ENCODE measurements at regions not wholly inside any gene's neighbourhood (a gene's known extent, or its start where the extent isn't known, plus 50 kb on each side); places are given as distances from the start of the nearest gene placed in this dataset.

GRCh38 chr1:56017336-56017735 is 562.0 kb downstream of the PLPP3 start:
- DNase-seq, result no peak

GRCh38 chr1:56003846-56004245 is 575.5 kb downstream of the PLPP3 start:
- no peak for DNase-seq

- DNase-seq, result no peak
These were observed 577.1 kb downstream of the PLPP3 start for GRCh38 chr1:56002231-56002630.

- DNase-seq, result no peak
These were observed 578.9 kb downstream of the PLPP3 start for GRCh38 chr1:56000424-56000823.

GRCh38 chr1:55997536-55997935 is 581.8 kb downstream of the PLPP3 start:
- DNase-seq, result no peak

GRCh38 chr1:55993646-55994318 is 585.6 kb downstream of the PLPP3 start:
- no peak for DNase-seq

- DNase-seq, result no peak
These were observed 589.4 kb downstream of the PLPP3 start for GRCh38 chr1:55990007-55990406.

- DNase-seq, result no peak
These were observed 590.4 kb downstream of the PLPP3 start for GRCh38 chr1:55988963-55989452.

GRCh38 chr1:55987491-55988249 is 591.7 kb downstream of the PLPP3 start:
- DNase-seq, result no peak

- DNase-seq, result no peak
These were observed 593.4 kb downstream of the PLPP3 start for GRCh38 chr1:55986003-55986402.

GRCh38 chr1:55981010-55981650 is 598.2 kb downstream of the PLPP3 start:
- DNase-seq, result no peak

GRCh38 chr1:55980582-55980981 is 598.8 kb downstream of the PLPP3 start:
- DNase-seq, result no peak

- DNase-seq, result no peak
These were observed 604.5 kb downstream of the PLPP3 start for GRCh38 chr1:55974714-55975441.

- no peak for DNase-seq
These were observed 608.7 kb downstream of the PLPP3 start for GRCh38 chr1:55970526-55971110.

GRCh38 chr1:55969322-55969721 is 610.0 kb downstream of the PLPP3 start:
- no peak for DNase-seq

GRCh38 chr1:55968661-55969060 is 610.7 kb downstream of the PLPP3 start:
- no peak for DNase-seq

GRCh38 chr1:55965981-55966461 is 613.3 kb downstream of the PLPP3 start:
- no peak for DNase-seq

GRCh38 chr1:55962472-55962871 is 616.9 kb downstream of the PLPP3 start:
- DNase-seq, result no peak

- DNase-seq, result no peak
These were observed 620.2 kb downstream of the PLPP3 start for GRCh38 chr1:55959136-55959548.

- no peak for DNase-seq
These were observed 620.9 kb downstream of the PLPP3 start for GRCh38 chr1:55958498-55958897.

GRCh38 chr1:55957276-55957675 is 622.1 kb downstream of the PLPP3 start:
- no peak for DNase-seq

- DNase-seq, result no peak
These were observed 624.2 kb downstream of the PLPP3 start for GRCh38 chr1:55955016-55955621.
